ENCODE measurements at regions not wholly inside any gene's neighbourhood (a gene's known extent, or its start where the extent isn't known, plus 50 kb on each side); places are given as distances from the start of the nearest gene placed in this dataset.
"Not testable (repeated sequence)": the region's sequence is repeated elsewhere in the genome, so short reads cannot be mapped to it uniquely, and the experiment has no call there.

DNA sequence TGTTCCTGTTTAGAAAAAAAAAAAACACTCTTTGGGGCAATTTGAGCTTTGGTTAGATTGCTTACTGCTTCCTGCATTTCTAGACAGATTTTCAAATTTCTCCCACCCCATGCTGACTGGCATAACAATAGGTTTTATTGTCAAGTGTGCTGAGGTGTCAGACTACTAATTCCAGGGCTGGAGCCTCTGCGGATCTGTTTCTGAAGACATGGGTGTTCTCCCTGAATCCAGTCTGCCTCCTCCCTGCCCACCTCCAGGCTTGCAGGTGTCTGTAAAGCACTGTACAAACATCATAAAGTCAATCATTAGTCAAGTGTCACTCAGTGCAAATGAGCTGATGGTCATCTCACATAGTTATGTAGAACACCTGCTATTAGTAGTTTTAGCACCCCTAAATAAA, 292.4 kb downstream of the GATA3 start:
- ATAC-seq (ENCODE audit: poor library complexity): no peak
- intact Hi-C loops (cut with DNase I, micrococcal nuclease): no loop called here
- Mint-ChIP-seq H3K9me3 (no peaks in the 10 kb centered on the region), H3K27ac (no peak overlapping the region), H3K4me1 (ENCODE audit: low read depth) (no peaks in the 10 kb centered on the region), H3K27me3 (no peaks in the 10 kb centered on the region), H3K36me3 (ENCODE audit: low read depth) (no peaks in the 10 kb centered on the region), H3K4me3 (no peak overlapping the region)
- Histone ChIP-seq H3K9me3 (ENCODE audit: control insufficient read depth in 1 of 2, insufficient read depth in 1 of 2, low read length in 2 of 2) (no peaks in the 10 kb centered on the region), H3K4me3 (ENCODE audit: low read length) (no peak overlapping the region), H3K27me3 (ENCODE audit: control insufficient read depth in 1 of 2, insufficient read depth in 2 of 2, low read length in 2 of 2) (no peaks in the 10 kb centered on the region), H3K36me3 (ENCODE audit: insufficient read depth, low read length) (no peaks in the 10 kb centered on the region), H3K27ac (ENCODE audit: low read depth in 1 of 2, low read length in 2 of 2) (no peak overlapping the region), H3K4me1 (ENCODE audit: insufficient read depth, low read length) (no peaks in the 10 kb centered on the region)
- ChIA-PET CTCF (interaction anchor here (1.0 kb wide), 1 partner anchor 18 kb away, joined by 3 read pairs; no protein-coding TSS in a partner anchor), POLR2A (no interaction called here)
- DNase-seq: no peak
- TF ChIP-seq, protein P1, sequence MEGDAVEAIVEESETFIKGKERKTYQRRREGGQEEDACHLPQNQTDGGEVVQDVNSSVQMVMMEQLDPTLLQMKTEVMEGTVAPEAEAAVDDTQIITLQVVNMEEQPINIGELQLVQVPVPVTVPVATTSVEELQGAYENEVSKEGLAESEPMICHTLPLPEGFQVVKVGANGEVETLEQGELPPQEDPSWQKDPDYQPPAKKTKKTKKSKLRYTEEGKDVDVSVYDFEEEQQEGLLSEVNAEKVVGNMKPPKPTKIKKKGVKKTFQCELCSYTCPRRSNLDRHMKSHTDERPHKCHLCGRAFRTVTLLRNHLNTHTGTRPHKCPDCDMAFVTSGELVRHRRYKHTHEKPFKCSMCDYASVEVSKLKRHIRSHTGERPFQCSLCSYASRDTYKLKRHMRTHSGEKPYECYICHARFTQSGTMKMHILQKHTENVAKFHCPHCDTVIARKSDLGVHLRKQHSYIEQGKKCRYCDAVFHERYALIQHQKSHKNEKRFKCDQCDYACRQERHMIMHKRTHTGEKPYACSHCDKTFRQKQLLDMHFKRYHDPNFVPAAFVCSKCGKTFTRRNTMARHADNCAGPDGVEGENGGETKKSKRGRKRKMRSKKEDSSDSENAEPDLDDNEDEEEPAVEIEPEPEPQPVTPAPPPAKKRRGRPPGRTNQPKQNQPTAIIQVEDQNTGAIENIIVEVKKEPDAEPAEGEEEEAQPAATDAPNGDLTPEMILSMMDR (IDR thresholded peaks at IDR 0.05): no peak

DNA sequence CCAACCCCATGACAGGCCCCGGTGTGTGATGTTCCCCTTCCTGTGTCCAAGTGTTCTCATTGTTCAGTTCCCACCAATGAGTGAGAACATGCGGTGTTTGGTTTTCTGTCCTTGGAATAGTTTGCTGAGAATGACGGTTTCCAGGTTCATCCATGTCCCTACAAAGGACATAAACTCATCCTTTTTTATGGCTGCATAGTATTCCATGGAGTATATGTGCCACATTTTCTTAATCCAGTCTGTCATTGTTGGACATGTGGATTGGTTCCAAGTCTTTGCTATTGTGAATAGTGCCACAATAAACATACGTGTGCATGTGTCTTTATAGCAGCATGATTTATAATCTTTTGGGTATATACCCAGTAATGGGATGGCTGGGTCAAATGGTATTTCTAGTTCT, 293.1 kb downstream of the GATA3 start:
- H3K27me3 Mint-ChIP-seq; POLR2A ChIA-PET; H3K27ac ChIP-seq (ENCODE audit: low read depth in 1 of 2, low read length in 2 of 2); ATAC-seq (ENCODE audit: poor library complexity); H3K4me1 Mint-ChIP-seq (ENCODE audit: low read depth); H3K27me3 ChIP-seq (ENCODE audit: control insufficient read depth in 1 of 2, insufficient read depth in 2 of 2, low read length in 2 of 2); H3K27ac Mint-ChIP-seq; H3K9me3 Mint-ChIP-seq; H3K36me3 Mint-ChIP-seq (ENCODE audit: low read depth); H3K4me3 Mint-ChIP-seq; H3K4me1 ChIP-seq (ENCODE audit: insufficient read depth, low read length); H3K9me3 ChIP-seq (ENCODE audit: control insufficient read depth in 1 of 2, insufficient read depth in 1 of 2, low read length in 2 of 2); DNase-seq; H3K36me3 ChIP-seq (ENCODE audit: insufficient read depth, low read length); intact Hi-C loops (cut with DNase I, micrococcal nuclease); H3K4me3 ChIP-seq (ENCODE audit: low read length): not testable (repeated sequence)
- CTCF ChIA-PET: interaction anchor here (1.0 kb wide), 1 partner anchor 17 kb away, joined by 3 read pairs; no protein-coding TSS in a partner anchor

DNA sequence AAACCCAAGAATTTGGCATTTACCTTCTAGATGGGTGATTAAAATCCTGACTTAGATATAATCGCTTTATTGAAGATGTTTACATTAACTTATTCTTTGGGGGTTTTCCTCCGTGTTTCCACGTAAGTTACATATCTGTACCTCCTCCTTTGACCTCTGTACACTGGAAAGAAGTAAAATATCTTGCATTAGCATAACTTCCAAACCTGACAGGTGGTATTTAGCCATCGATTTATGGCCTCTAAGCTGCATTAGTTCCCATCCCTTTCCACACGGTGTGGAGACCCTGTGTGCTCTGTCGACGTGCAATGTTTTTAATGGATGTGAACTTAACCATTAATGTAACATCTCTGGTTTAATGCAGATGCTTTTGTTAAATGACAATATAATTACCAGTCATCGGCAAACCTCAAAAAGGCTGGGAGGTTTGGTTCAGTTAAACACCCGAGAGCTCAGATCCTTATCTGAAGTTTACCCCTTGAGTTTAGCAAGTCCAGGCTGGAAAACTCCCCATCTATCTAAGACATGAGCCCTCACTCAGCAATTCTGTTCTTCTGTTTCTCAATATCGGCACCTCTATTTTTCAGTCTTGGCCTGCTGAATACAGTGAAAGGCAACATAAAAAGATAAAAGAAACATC, 295.2 kb downstream of the GATA3 start:
- H3K27me3 Mint-ChIP-seq: no peaks in the 10 kb centered on the region
- H3K36me3 ChIP-seq (ENCODE audit: insufficient read depth, low read length): no peaks in the 10 kb centered on the region
- H3K27ac ChIP-seq (ENCODE audit: low read depth in 1 of 2, low read length in 2 of 2): no peak overlapping the region
- ChIA-PET POLR2A (no interaction called here), CTCF (no interaction called here)
- H3K27ac Mint-ChIP-seq: no peak overlapping the region
- intact Hi-C loops (cut with DNase I, micrococcal nuclease): no loop called here
- no peaks in the 10 kb centered on the region for H3K4me1 Mint-ChIP-seq (ENCODE audit: low read depth)
- no peak overlapping the region for H3K4me3 Mint-ChIP-seq
- ATAC-seq (ENCODE audit: poor library complexity): no peak
- DNase-seq: no peak
- no peak overlapping the region for H3K4me3 ChIP-seq (ENCODE audit: low read length)
- no peaks in the 10 kb centered on the region for H3K27me3 ChIP-seq (ENCODE audit: control insufficient read depth in 1 of 2, insufficient read depth in 2 of 2, low read length in 2 of 2)
- H3K36me3 Mint-ChIP-seq (ENCODE audit: low read depth): no peaks in the 10 kb centered on the region
- no peaks in the 10 kb centered on the region for H3K9me3 ChIP-seq (ENCODE audit: control insufficient read depth in 1 of 2, insufficient read depth in 1 of 2, low read length in 2 of 2)
- TF ChIP-seq, protein P1 (IDR thresholded peaks at IDR 0.05): no peak
- H3K9me3 Mint-ChIP-seq: no peaks in the 10 kb centered on the region
- H3K4me1 ChIP-seq (ENCODE audit: insufficient read depth, low read length): no peaks in the 10 kb centered on the region

All from CD4-positive, alpha-beta T cell (primary cell).